H1 (cell line): ENCODE measurements at regions not wholly inside any gene's neighbourhood (a gene's known extent, or its start where the extent isn't known, plus 50 kb on each side); places are given as distances from the start of the nearest gene placed in this dataset.

Source experiments
- TF ChIP-seq, protein P1 (sequence below): fragments of 300-600 bp; sonication (generic); IDR thresholded peaks from 2 replicates; pipeline ENCODE4 v1.7.1; 2012; ENCODE audit warnings: low read length, moderate library complexity, mild to moderate bottlenecking, inconsistent platforms; ENCODE audit not compliant: insufficient replicate concordance

GRCh38 chr7:12859761-12860160, 172.3 kb downstream of the ARL4A start (continued):
- TF ChIP-seq, protein P1, sequence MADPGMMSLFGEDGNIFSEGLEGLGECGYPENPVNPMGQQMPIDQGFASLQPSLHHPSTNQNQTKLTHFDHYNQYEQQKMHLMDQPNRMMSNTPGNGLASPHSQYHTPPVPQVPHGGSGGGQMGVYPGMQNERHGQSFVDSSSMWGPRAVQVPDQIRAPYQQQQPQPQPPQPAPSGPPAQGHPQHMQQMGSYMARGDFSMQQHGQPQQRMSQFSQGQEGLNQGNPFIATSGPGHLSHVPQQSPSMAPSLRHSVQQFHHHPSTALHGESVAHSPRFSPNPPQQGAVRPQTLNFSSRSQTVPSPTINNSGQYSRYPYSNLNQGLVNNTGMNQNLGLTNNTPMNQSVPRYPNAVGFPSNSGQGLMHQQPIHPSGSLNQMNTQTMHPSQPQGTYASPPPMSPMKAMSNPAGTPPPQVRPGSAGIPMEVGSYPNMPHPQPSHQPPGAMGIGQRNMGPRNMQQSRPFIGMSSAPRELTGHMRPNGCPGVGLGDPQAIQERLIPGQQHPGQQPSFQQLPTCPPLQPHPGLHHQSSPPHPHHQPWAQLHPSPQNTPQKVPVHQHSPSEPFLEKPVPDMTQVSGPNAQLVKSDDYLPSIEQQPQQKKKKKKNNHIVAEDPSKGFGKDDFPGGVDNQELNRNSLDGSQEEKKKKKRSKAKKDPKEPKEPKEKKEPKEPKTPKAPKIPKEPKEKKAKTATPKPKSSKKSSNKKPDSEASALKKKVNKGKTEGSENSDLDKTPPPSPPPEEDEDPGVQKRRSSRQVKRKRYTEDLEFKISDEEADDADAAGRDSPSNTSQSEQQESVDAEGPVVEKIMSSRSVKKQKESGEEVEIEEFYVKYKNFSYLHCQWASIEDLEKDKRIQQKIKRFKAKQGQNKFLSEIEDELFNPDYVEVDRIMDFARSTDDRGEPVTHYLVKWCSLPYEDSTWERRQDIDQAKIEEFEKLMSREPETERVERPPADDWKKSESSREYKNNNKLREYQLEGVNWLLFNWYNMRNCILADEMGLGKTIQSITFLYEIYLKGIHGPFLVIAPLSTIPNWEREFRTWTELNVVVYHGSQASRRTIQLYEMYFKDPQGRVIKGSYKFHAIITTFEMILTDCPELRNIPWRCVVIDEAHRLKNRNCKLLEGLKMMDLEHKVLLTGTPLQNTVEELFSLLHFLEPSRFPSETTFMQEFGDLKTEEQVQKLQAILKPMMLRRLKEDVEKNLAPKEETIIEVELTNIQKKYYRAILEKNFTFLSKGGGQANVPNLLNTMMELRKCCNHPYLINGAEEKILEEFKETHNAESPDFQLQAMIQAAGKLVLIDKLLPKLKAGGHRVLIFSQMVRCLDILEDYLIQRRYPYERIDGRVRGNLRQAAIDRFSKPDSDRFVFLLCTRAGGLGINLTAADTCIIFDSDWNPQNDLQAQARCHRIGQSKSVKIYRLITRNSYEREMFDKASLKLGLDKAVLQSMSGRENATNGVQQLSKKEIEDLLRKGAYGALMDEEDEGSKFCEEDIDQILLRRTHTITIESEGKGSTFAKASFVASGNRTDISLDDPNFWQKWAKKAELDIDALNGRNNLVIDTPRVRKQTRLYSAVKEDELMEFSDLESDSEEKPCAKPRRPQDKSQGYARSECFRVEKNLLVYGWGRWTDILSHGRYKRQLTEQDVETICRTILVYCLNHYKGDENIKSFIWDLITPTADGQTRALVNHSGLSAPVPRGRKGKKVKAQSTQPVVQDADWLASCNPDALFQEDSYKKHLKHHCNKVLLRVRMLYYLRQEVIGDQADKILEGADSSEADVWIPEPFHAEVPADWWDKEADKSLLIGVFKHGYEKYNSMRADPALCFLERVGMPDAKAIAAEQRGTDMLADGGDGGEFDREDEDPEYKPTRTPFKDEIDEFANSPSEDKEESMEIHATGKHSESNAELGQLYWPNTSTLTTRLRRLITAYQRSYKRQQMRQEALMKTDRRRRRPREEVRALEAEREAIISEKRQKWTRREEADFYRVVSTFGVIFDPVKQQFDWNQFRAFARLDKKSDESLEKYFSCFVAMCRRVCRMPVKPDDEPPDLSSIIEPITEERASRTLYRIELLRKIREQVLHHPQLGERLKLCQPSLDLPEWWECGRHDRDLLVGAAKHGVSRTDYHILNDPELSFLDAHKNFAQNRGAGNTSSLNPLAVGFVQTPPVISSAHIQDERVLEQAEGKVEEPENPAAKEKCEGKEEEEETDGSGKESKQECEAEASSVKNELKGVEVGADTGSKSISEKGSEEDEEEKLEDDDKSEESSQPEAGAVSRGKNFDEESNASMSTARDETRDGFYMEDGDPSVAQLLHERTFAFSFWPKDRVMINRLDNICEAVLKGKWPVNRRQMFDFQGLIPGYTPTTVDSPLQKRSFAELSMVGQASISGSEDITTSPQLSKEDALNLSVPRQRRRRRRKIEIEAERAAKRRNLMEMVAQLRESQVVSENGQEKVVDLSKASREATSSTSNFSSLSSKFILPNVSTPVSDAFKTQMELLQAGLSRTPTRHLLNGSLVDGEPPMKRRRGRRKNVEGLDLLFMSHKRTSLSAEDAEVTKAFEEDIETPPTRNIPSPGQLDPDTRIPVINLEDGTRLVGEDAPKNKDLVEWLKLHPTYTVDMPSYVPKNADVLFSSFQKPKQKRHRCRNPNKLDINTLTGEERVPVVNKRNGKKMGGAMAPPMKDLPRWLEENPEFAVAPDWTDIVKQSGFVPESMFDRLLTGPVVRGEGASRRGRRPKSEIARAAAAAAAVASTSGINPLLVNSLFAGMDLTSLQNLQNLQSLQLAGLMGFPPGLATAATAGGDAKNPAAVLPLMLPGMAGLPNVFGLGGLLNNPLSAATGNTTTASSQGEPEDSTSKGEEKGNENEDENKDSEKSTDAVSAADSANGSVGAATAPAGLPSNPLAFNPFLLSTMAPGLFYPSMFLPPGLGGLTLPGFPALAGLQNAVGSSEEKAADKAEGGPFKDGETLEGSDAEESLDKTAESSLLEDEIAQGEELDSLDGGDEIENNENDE: no peak
